Fibroblast of lung (primary cell): ENCODE measurements at regions not wholly inside any gene's neighbourhood (a gene's known extent, or its start where the extent isn't known, plus 50 kb on each side); places are given as distances from the start of the nearest gene placed in this dataset.

Experiments used
- DNase-seq, 2 donors: peaks; one replicate each; pipeline versions ENCODE4 v3.0.0 to v3.0.0-alpha.2; 2010; ENCODE audit warnings: low read depth in 2 of 2
- H2AFZ ChIP-seq: 2 replicates; pipeline ENCODE4 v1.5.1; 2012; ENCODE audit warnings: low read length, control low read depth, inconsistent platforms
- H3K27ac ChIP-seq: 2 replicates; pipeline ENCODE4 v1.5.1; 2011; ENCODE audit warnings: low read length, control low read depth; ENCODE audit not compliant: insufficient read depth
- H3K27me3 ChIP-seq: 2 replicates; pipeline ENCODE4 v1.5.1; 2011; ENCODE audit warnings: mild to moderate bottlenecking, low read length; ENCODE audit not compliant: control insufficient read depth, insufficient read depth
- H3K36me3 ChIP-seq: 2 replicates; pipeline ENCODE4 v1.5.1; 2011; ENCODE audit warnings: low read length; ENCODE audit not compliant: control insufficient read depth, insufficient read depth
- H3K4me1 ChIP-seq: 2 replicates; pipeline ENCODE4 v1.5.1; 2011; ENCODE audit warnings: low read length; ENCODE audit not compliant: control insufficient read depth, insufficient read depth; ENCODE audit errors: extremely low read depth
- H3K4me2 ChIP-seq: 2 replicates; pipeline ENCODE4 v1.5.1; 2011; ENCODE audit warnings: low read length, control low read depth; ENCODE audit not compliant: insufficient read depth; ENCODE audit errors: extremely low read depth
- H3K4me3 ChIP-seq, 4 experiments: fragments of 200-600 bp in 1 of 4; sonication (generic) in 1 of 4; replicated peaks in 1 of 4; 2 replicates each; pipeline ENCODE4 v1.5.1; 2011 to 2016; ENCODE audit warnings: low read length in 4 of 4, low read depth in 3 of 4, mild to moderate bottlenecking in 3 of 4, control low read depth in 2 of 4, inconsistent platforms in 1 of 4, mixed read lengths in 1 of 4; ENCODE audit not compliant: insufficient read depth in 1 of 4; ENCODE audit errors: control extremely low read depth in 1 of 4
- H3K79me2 ChIP-seq: 2 replicates; pipeline ENCODE4 v1.5.1; 2012; ENCODE audit warnings: mild to moderate bottlenecking, low read length, inconsistent platforms; ENCODE audit not compliant: control insufficient read depth, insufficient read depth
- H3K9ac ChIP-seq: 2 replicates; pipeline ENCODE4 v1.5.1; 2011; ENCODE audit warnings: mild to moderate bottlenecking, low read length, control low read depth; ENCODE audit not compliant: insufficient read depth
- H3K9me3 ChIP-seq: 2 replicates; pipeline ENCODE4 v1.5.1; 2012; ENCODE audit warnings: low read depth, low read length; ENCODE audit not compliant: control insufficient read depth, insufficient read depth
- H4K20me1 ChIP-seq: 2 replicates; pipeline ENCODE4 v1.5.1; 2011; ENCODE audit warnings: low read length; ENCODE audit not compliant: control insufficient read depth, insufficient read depth; ENCODE audit errors: extremely low read depth
- EZH2 ChIP-seq: IDR thresholded peaks from 2 replicates; pipeline ENCODE4 v1.5.1; 2012; ENCODE audit warnings: low read length, control low read depth, mild to moderate bottlenecking; ENCODE audit errors: missing control alignments
- TF ChIP-seq, protein P1 (sequence below), 2 donors: IDR thresholded peaks in 1 of 2; conservative IDR thresholded peaks in 1 of 2; 1 replicate in 1 of 2; 2 replicates in 1 of 2; pipeline ENCODE4 v1.5.1; 2011 to 2012; ENCODE audit warnings: low read length in 2 of 2, control low read depth in 1 of 2, inconsistent platforms in 1 of 2, low read depth in 1 of 2, mild to moderate bottlenecking in 1 of 2

GRCh38 chr2:6794448-6794847, 71.3 kb downstream of the CMPK2 start:
- Histone ChIP-seq H3K9ac (no peak overlapping the region), H3K27me3 (no peaks in the 10 kb centered on the region), H3K4me3 (no peak overlapping the region), H3K79me2 (no peaks in the 10 kb centered on the region), H3K9me3 (no peaks in the 10 kb centered on the region), H4K20me1 (no peaks in the 10 kb centered on the region), H2AFZ (no peak overlapping the region), H3K36me3 (no peaks in the 10 kb centered on the region), H3K27ac (no peak overlapping the region), H3K4me2 (no peak overlapping the region), H3K4me1 (peaks cover 2% of the 10 kb centered on the region)
- TF ChIP-seq, protein P1, sequence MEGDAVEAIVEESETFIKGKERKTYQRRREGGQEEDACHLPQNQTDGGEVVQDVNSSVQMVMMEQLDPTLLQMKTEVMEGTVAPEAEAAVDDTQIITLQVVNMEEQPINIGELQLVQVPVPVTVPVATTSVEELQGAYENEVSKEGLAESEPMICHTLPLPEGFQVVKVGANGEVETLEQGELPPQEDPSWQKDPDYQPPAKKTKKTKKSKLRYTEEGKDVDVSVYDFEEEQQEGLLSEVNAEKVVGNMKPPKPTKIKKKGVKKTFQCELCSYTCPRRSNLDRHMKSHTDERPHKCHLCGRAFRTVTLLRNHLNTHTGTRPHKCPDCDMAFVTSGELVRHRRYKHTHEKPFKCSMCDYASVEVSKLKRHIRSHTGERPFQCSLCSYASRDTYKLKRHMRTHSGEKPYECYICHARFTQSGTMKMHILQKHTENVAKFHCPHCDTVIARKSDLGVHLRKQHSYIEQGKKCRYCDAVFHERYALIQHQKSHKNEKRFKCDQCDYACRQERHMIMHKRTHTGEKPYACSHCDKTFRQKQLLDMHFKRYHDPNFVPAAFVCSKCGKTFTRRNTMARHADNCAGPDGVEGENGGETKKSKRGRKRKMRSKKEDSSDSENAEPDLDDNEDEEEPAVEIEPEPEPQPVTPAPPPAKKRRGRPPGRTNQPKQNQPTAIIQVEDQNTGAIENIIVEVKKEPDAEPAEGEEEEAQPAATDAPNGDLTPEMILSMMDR (conservative IDR thresholded peaks at IDR 0.05 in 1 of 2, IDR thresholded peaks at IDR 0.05 in 1 of 2; ENCODE audit: low read depth in 1 of 2, low read length in 2 of 2): no peak
- TF ChIP-seq EZH2: no peak
- DNase-seq: no peak
